Neural progenitor cell (in vitro differentiated cells): ENCODE measurements at regions not wholly inside any gene's neighbourhood (a gene's known extent, or its start where the extent isn't known, plus 50 kb on each side); places are given as distances from the start of the nearest gene placed in this dataset.
A peak's percentile ranks its signal among the peaks of the same experiment; 100 is the strongest.

Experiments
- DNase-seq: peaks from one replicate; pipeline ENCODE4 v3.0.0-alpha.2; 2016; ENCODE audit warnings: low spot score
- H2AFZ ChIP-seq: fragments of 200-600 bp; sonication (generic); replicated peaks from 2 replicates; pipeline ENCODE4 v1.6.1; 2016; ENCODE audit warnings: antibody characterized with exemption
- H3F3A ChIP-seq: fragments of 200-600 bp; sonication (generic); 2 replicates; pipeline ENCODE4 v1.6.1; 2016; ENCODE audit warnings: antibody characterized with exemption, low read depth
- H3K27ac ChIP-seq: fragments of 200-600 bp; sonication (generic); 2 replicates; pipeline ENCODE4 v1.5.1; 2016; ENCODE audit warnings: mild to moderate bottlenecking
- H3K27me3 ChIP-seq: fragments of 200-600 bp; sonication (generic); 2 replicates; pipeline ENCODE4 v1.6.1; 2016; ENCODE audit warnings: mild to moderate bottlenecking, moderate library complexity
- H3K36me3 ChIP-seq: fragments of 200-600 bp; sonication (generic); 2 replicates; pipeline ENCODE4 v1.5.1; 2016
- H3K4me1 ChIP-seq: fragments of 200-600 bp; sonication (generic); 2 replicates; pipeline ENCODE4 v1.6.1; 2016; ENCODE audit warnings: mixed run types
- H3K4me2 ChIP-seq: fragments of 200-600 bp; sonication (generic); 2 replicates; pipeline ENCODE4 v1.6.1; 2016
- H3K4me3 ChIP-seq: fragments of 200-600 bp; sonication (generic); 2 replicates; pipeline ENCODE4 v1.5.1; 2016
- H3K79me2 ChIP-seq: fragments of 200-600 bp; sonication (generic); 2 replicates; pipeline ENCODE4 v1.6.1; 2016; ENCODE audit warnings: low read depth
- H3K9ac ChIP-seq: fragments of 200-600 bp; sonication (generic); 2 replicates; pipeline ENCODE4 v1.6.1; 2016
- H3K9me3 ChIP-seq: fragments of 200-600 bp; sonication (generic); 2 replicates; pipeline ENCODE4 v1.5.1; 2016; ENCODE audit warnings: low read depth
- H4K20me1 ChIP-seq: fragments of 200-600 bp; sonication (generic); 2 replicates; pipeline ENCODE4 v1.6.1; 2016; ENCODE audit warnings: low read depth
- H3K27ac Mint-ChIP-seq: 3 replicates; pipeline ENCODE4 v1.8.0; 2021; ENCODE audit warnings: mixed read lengths
- H3K27me3 Mint-ChIP-seq: 2 replicates; pipeline ENCODE4 v1.8.0; 2022; ENCODE audit warnings: low read depth, mild to moderate bottlenecking, inconsistent platforms, moderate library complexity, mixed read lengths; ENCODE audit not compliant: insufficient read depth
- H3K36me3 Mint-ChIP-seq: 3 replicates; pipeline ENCODE4 v1.8.0; 2021; ENCODE audit warnings: mixed read lengths
- H3K4me1 Mint-ChIP-seq: 3 replicates; pipeline ENCODE4 v1.8.0; 2021; ENCODE audit warnings: mixed read lengths
- H3K4me3 Mint-ChIP-seq: 3 replicates; pipeline ENCODE4 v1.8.0; 2021; ENCODE audit warnings: mild to moderate bottlenecking, moderate library complexity, mixed read lengths
- H3K9me3 Mint-ChIP-seq: 3 replicates; pipeline ENCODE4 v1.8.0; 2020; ENCODE audit warnings: mixed read lengths
- EZH2 ChIP-seq: fragments of 200-600 bp; sonication (generic); IDR thresholded peaks from 2 replicates; pipeline ENCODE4 v1.6.1; 2017; ENCODE audit warnings: antibody characterized with exemption, mild to moderate bottlenecking, moderate library complexity
- EZH2phosphoT487 ChIP-seq: fragments of 200-600 bp; sonication (generic); IDR thresholded peaks from 2 replicates; pipeline ENCODE4 v1.6.1; 2017; ENCODE audit warnings: antibody characterized with exemption
- TF ChIP-seq, protein P1 (sequence below): fragments of 200-600 bp; sonication (generic); IDR thresholded peaks from 2 replicates; pipeline ENCODE4 v1.5.1; 2017; ENCODE audit warnings: antibody characterized with exemption, mild to moderate bottlenecking

DNA sequence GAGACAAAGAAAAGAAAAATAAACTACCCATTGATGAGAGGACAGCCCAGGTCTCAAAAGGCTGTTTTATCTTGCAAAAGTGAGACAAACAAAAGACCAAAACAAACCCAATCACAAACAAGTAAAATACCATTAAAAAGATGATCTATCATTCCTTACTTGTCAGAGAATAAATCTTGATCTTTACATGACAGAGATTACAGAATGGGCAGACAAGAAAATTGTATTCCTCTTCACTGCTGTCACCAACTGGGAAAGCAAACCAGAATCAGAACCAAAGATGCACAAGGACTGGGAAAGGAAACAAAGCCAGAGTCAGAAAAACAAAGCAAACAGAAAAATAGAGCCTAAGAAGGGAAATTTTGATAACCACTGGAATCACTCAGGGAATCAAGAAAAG lies 444.0 kb upstream of the PDE3A start:
- H3K9me3 Mint-ChIP-seq = no peaks in the 10 kb centered on the region
- no peaks in the 10 kb centered on the region for H3K36me3 Mint-ChIP-seq
- H3K4me3 Mint-ChIP-seq = no peak overlapping the region
- no peaks in the 10 kb centered on the region for H4K20me1 ChIP-seq
- no peak for DNase-seq
- H3K27me3 ChIP-seq = no peaks in the 10 kb centered on the region
- peaks cover 5% of the 10 kb centered on the region for H3K27me3 Mint-ChIP-seq
- H3K79me2 ChIP-seq = no peaks in the 10 kb centered on the region
- H3K9ac ChIP-seq = no peak overlapping the region
- no peaks in the 10 kb centered on the region for H3K36me3 ChIP-seq
- H3K27ac Mint-ChIP-seq = no peak overlapping the region
- H3K9me3 ChIP-seq = no peaks in the 10 kb centered on the region
- H3F3A ChIP-seq = no peaks in the 10 kb centered on the region
- H3K27ac ChIP-seq = no peak overlapping the region
- no peak for TF ChIP-seq EZH2
- TF ChIP-seq, protein P1, sequence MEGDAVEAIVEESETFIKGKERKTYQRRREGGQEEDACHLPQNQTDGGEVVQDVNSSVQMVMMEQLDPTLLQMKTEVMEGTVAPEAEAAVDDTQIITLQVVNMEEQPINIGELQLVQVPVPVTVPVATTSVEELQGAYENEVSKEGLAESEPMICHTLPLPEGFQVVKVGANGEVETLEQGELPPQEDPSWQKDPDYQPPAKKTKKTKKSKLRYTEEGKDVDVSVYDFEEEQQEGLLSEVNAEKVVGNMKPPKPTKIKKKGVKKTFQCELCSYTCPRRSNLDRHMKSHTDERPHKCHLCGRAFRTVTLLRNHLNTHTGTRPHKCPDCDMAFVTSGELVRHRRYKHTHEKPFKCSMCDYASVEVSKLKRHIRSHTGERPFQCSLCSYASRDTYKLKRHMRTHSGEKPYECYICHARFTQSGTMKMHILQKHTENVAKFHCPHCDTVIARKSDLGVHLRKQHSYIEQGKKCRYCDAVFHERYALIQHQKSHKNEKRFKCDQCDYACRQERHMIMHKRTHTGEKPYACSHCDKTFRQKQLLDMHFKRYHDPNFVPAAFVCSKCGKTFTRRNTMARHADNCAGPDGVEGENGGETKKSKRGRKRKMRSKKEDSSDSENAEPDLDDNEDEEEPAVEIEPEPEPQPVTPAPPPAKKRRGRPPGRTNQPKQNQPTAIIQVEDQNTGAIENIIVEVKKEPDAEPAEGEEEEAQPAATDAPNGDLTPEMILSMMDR = no peak
- no peaks in the 10 kb centered on the region for H3K4me1 Mint-ChIP-seq
- no peak overlapping the region for H3K4me2 ChIP-seq
- H3K4me1 ChIP-seq = peaks cover 5% of the 10 kb centered on the region
- peak overlapping the region; percentile 19 for H2AFZ ChIP-seq
- no peak overlapping the region for H3K4me3 ChIP-seq

DNA sequence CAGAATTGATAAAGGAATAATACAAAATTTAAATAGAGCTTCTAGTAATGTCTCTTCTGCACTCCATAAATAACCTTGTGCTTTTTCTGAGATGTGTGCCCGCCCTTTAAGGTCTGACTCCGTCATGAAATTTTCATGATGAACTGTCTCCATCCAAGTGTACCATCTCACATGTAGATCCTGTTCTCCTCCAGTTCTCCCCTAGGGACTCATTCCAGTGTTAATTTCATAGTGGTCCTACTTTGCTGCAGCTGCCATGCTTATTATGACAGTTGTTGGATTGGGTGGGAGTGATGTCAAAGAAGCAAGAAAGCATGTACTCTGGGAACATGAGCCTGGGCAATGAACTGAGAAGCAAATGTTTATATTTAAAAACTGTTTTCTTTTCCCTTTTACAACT lies 442.5 kb upstream of the PDE3A start:
- peaks cover 5% of the 10 kb centered on the region for H3K4me1 ChIP-seq
- DNase-seq = no peak
- no peak overlapping the region for H3K4me2 ChIP-seq
- H3K27me3 ChIP-seq = no peaks in the 10 kb centered on the region
- Mint-ChIP-seq H3K27ac (no peak overlapping the region), H3K36me3 (no peaks in the 10 kb centered on the region), H3K4me1 (no peaks in the 10 kb centered on the region), H3K4me3 (no peak overlapping the region), H3K9me3 (no peaks in the 10 kb centered on the region), H3K27me3 (peaks cover 7% of the 10 kb centered on the region)
- H4K20me1 ChIP-seq = no peaks in the 10 kb centered on the region
- no peaks in the 10 kb centered on the region for H3K36me3 ChIP-seq
- H3K79me2 ChIP-seq = no peaks in the 10 kb centered on the region
- H3K9me3 ChIP-seq = no peaks in the 10 kb centered on the region
- H2AFZ ChIP-seq = no peak overlapping the region
- H3K27ac ChIP-seq = no peak overlapping the region
- TF ChIP-seq EZH2 (no peak), EZH2phosphoT487 (no peak)
- TF ChIP-seq, protein P1 = no peak
- H3F3A ChIP-seq = no peaks in the 10 kb centered on the region
- no peak overlapping the region for H3K4me3 ChIP-seq
- no peak overlapping the region for H3K9ac ChIP-seq

DNA sequence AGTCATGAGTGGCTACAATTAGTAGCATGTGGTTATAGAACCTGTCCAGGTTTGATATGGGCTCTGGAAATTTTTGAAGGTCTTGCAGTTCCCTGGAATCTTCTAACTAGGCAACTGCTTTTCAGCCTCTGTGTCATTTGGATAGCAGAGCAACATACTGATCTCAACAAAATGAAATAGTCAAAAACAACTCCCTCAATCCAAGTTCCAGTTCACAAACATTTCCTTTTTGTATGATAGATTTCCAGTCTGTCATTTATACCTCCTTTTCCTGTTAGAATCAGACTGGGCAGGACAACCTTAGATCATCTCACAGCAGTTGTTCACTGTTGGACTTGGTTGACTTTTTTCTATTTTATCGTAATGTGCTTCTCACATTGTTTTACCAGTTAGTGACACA lies 442.1 kb upstream of the PDE3A start:
- Histone ChIP-seq H3K9me3 (no peaks in the 10 kb centered on the region), H3K4me3 (no peak overlapping the region), H3F3A (no peaks in the 10 kb centered on the region), H3K9ac (no peak overlapping the region), H3K4me1 (peaks cover 5% of the 10 kb centered on the region), H3K79me2 (no peaks in the 10 kb centered on the region), H3K27ac (no peak overlapping the region), H3K4me2 (no peak overlapping the region), H3K36me3 (no peaks in the 10 kb centered on the region), H2AFZ (no peak overlapping the region), H4K20me1 (no peaks in the 10 kb centered on the region), H3K27me3 (no peaks in the 10 kb centered on the region)
- H3K4me1 Mint-ChIP-seq = no peaks in the 10 kb centered on the region
- DNase-seq = no peak
- peaks cover 7% of the 10 kb centered on the region for H3K27me3 Mint-ChIP-seq
- no peak overlapping the region for H3K27ac Mint-ChIP-seq
- no peak for TF ChIP-seq EZH2phosphoT487
- no peak for TF ChIP-seq EZH2
- TF ChIP-seq, protein P1 = no peak
- no peaks in the 10 kb centered on the region for H3K9me3 Mint-ChIP-seq
- no peaks in the 10 kb centered on the region for H3K36me3 Mint-ChIP-seq
- H3K4me3 Mint-ChIP-seq = no peak overlapping the region

DNA sequence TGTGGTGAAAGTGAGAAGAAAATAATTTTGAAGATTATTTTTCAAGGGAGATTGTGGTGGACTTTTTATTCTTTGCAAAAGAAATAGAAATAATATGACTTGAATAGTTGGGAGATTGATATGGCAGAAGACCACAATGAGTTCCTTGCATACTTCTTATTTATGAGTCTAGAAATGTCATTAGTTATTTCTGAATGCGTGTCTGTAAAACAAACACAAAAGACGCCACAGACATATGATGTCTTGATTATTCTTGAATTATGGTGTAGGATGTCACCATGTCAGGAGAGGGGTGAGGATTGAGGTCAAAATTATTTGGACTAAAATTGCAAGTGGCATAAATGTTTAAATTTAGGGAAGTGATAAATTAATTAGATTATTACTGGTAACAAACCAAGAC lies 440.7 kb upstream of the PDE3A start:
- peaks cover 3% of the 10 kb centered on the region for H3K4me1 Mint-ChIP-seq
- peaks cover 2% of the 10 kb centered on the region for H3K27me3 Mint-ChIP-seq
- TF ChIP-seq, protein P1 = no peak
- TF ChIP-seq EZH2phosphoT487 (no peak), EZH2 (no peak)

More for the DNA sequence above, 440.7 kb upstream of the PDE3A start:
- Histone ChIP-seq H3K9ac (no peak overlapping the region), H3K9me3 (no peaks in the 10 kb centered on the region), H4K20me1 (no peaks in the 10 kb centered on the region), H3K4me3 (no peak overlapping the region), H2AFZ (no peak overlapping the region), H3K4me1 (peaks cover 5% of the 10 kb centered on the region), H3F3A (no peaks in the 10 kb centered on the region), H3K27ac (no peak overlapping the region), H3K79me2 (no peaks in the 10 kb centered on the region), H3K27me3 (no peaks in the 10 kb centered on the region), H3K4me2 (no peak overlapping the region), H3K36me3 (no peaks in the 10 kb centered on the region)
- Mint-ChIP-seq H3K36me3 (no peaks in the 10 kb centered on the region), H3K27ac (no peak overlapping the region), H3K4me3 (no peak overlapping the region), H3K9me3 (no peaks in the 10 kb centered on the region)
- DNase-seq = no peak
